Heart right ventricle (tissue), 16 donors: ENCODE measurements at regions not wholly inside any gene's neighbourhood (a gene's known extent, or its start where the extent isn't known, plus 50 kb on each side); places are given as distances from the start of the nearest gene placed in this dataset.

Experiments used
- ATAC-seq, 8 donors: fragments of 200-7000 bp; cut with Tn5 transposase; one replicate each; pipeline ENCODE4 v1.9.1; 2020; ENCODE audit warnings: mild to moderate bottlenecking in 8 of 8, moderate library complexity in 8 of 8, moderate number of reproducible peaks in 1 of 8
- DNase-seq, 2 donors: peaks; one replicate each; pipeline ENCODE4 v3.0.0-alpha.2; 2020
- H3K27ac ChIP-seq, 10 donors: fragments of 200-600 bp; sonication (generic) in 2 of 10; one replicate each; pipeline versions ENCODE4 v1.5.0 to v1.8.0; 2020 to 2022; ENCODE audit warnings: mild to moderate bottlenecking in 3 of 10
- H3K27me3 ChIP-seq, 7 donors: fragments of 200-600 bp; one replicate each; pipeline ENCODE4 v1.8.0; 2021 to 2022; ENCODE audit warnings: mild to moderate bottlenecking in 2 of 7
- H3K36me3 ChIP-seq, 9 donors: fragments of 200-600 bp; sonication (generic) in 1 of 9; one replicate each; pipeline versions ENCODE4 v1.5.0 to v1.8.0; 2020 to 2022; ENCODE audit warnings: mild to moderate bottlenecking in 2 of 9
- H3K4me1 ChIP-seq, 9 donors: fragments of 200-600 bp; sonication (generic) in 1 of 9; one replicate each; pipeline versions ENCODE4 v1.5.0 to v1.8.0; 2020 to 2022; ENCODE audit warnings: mild to moderate bottlenecking in 4 of 9
- H3K4me3 ChIP-seq, 10 donors: fragments of 200-600 bp; sonication (generic) in 2 of 10; one replicate each; pipeline versions ENCODE4 v1.5.0 to v1.8.0; 2020 to 2022; ENCODE audit warnings: mild to moderate bottlenecking in 7 of 10, moderate library complexity in 2 of 10
- H3K9me3 ChIP-seq, 11 donors: fragments of 200-600 bp in 10 of 11; sonication (generic) in 2 of 11; one replicate each; pipeline versions ENCODE4 v1.5.0 to v1.8.0; 2013 to 2022; ENCODE audit warnings: mild to moderate bottlenecking in 2 of 11, control low read depth in 1 of 11, moderate library complexity in 1 of 11
- WGBS, 2 donors: extraction: QIAGEN DNeasy Blood & Tissue Kit; methylation state at CpG; one replicate each; pipeline ENCODE4 v1.1.7; 2013; ENCODE audit warnings: inconsistent platforms in 1 of 2; 5-methylcytosine and 5-hydroxymethylcytosine counted together
- intact Hi-C, 10 donors: fragments of 100-400 bp; cut with DNase I; formaldehyde crosslinking; loops; one replicate each; pipeline versions ENCODE4 v1.11.1 to v1.14.2; 2022
- TF ChIP-seq, protein P1 (sequence below), 9 donors: fragments of 200-600 bp; sonication (generic) in 2 of 9; IDR thresholded peaks; one replicate each; pipeline versions ENCODE4 v1.5.0 to v1.8.0; 2021 to 2022; ENCODE audit warnings: antibody characterized with exemption in 9 of 9, mild to moderate bottlenecking in 5 of 9, moderate library complexity in 1 of 9
- donor health status: Arrhythmogenic right ventricular cardiomyopathy.
- donor health status: ischemic (EF 13 %, LVEDD 7.1; RV severe dilation, severe dysfunction).
- donor health status: healthy with polysubstance abuse.
- donor health status: DM: no; HTN: yes; CAD: no.
- donor health status: DM: no; HTN: no; CAD: no.
- donor health status: ischemic (EF 25% LVEDD 6.9; RV normal size, moderate dysfunction).
- donor health status: ischemic (EF 25% LVEDD 5.7; RV mildly dilated, moderate dysfunction).
- donor health status: healthy.
- donor health status: DM: yes; HTN: yes; CAD: no.
- donor health status: Ischemic cardiomyopathy.
- donor health status: ischemic (EF 35%, LVEDD 5.7; RV mildly dilated, moderate dysfunction).
- donor health status: nonischemic (EF 11% LVEDD 7.7; RV severe dilation, severe dysfunction).
- donor health status: DM: yes; HTN: yes; CAD: no.
- donor health status: PGD.
- donor health status: ischemic (EF 29% LVEDD 5.4; RV normal size, mild dysfunction).
- donor health status: nonischemic (EF 23%, LVEDD 6.1; RV moderate dilation, normal function).

GRCh38 chr18:1464444-1465217 lies 560.0 kb downstream of the ADCYAP1 start:
- TF ChIP-seq, protein P1, sequence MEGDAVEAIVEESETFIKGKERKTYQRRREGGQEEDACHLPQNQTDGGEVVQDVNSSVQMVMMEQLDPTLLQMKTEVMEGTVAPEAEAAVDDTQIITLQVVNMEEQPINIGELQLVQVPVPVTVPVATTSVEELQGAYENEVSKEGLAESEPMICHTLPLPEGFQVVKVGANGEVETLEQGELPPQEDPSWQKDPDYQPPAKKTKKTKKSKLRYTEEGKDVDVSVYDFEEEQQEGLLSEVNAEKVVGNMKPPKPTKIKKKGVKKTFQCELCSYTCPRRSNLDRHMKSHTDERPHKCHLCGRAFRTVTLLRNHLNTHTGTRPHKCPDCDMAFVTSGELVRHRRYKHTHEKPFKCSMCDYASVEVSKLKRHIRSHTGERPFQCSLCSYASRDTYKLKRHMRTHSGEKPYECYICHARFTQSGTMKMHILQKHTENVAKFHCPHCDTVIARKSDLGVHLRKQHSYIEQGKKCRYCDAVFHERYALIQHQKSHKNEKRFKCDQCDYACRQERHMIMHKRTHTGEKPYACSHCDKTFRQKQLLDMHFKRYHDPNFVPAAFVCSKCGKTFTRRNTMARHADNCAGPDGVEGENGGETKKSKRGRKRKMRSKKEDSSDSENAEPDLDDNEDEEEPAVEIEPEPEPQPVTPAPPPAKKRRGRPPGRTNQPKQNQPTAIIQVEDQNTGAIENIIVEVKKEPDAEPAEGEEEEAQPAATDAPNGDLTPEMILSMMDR (IDR thresholded peaks at IDR 0.05): no peak
- Histone ChIP-seq H3K27ac (no peak overlapping the region), H3K9me3 (no peaks in the 10 kb centered on the region), H3K4me1 (no peaks in the 10 kb centered on the region), H3K36me3 (no peaks in the 10 kb centered on the region), H3K27me3 (no peaks in the 10 kb centered on the region), H3K4me3 (no peak overlapping the region)
- intact Hi-C loops: no loop called here
- no peak for ATAC-seq
- 51 to 56% methylated on average over 4 of the region's 4 CpGs for WGBS, 2 donors
- DNase-seq: no peak

GRCh38 chr18:1466035-1466434 lies 561.4 kb downstream of the ADCYAP1 start:
- H3K4me3 ChIP-seq: no peak overlapping the region
- H3K4me1 ChIP-seq: no peaks in the 10 kb centered on the region
- H3K27ac ChIP-seq: no peak overlapping the region
- H3K27me3 ChIP-seq: no peaks in the 10 kb centered on the region
- no peaks in the 10 kb centered on the region for H3K9me3 ChIP-seq
- 92 to 93% methylated on average over 3 of the region's 3 CpGs for WGBS, 2 donors
- DNase-seq (no peak), ATAC-seq (no peak)
- no peaks in the 10 kb centered on the region for H3K36me3 ChIP-seq
- TF ChIP-seq, protein P1 (IDR thresholded peaks at IDR 0.05): no peak
- intact Hi-C loops: no loop called here

GRCh38 chr18:1467461-1467964 lies 562.8 kb downstream of the ADCYAP1 start:
- intact Hi-C loops: no loop called here
- Histone ChIP-seq H3K4me1 (no peaks in the 10 kb centered on the region), H3K9me3 (no peaks in the 10 kb centered on the region), H3K27me3 (no peaks in the 10 kb centered on the region), H3K4me3 (no peak overlapping the region), H3K36me3 (no peaks in the 10 kb centered on the region), H3K27ac (no peak overlapping the region)
- WGBS, 2 donors: 75 to 81% methylated on average over 5 of the region's 5 CpGs
- ATAC-seq (no peak), DNase-seq (no peak)
- TF ChIP-seq, protein P1 (IDR thresholded peaks at IDR 0.05): no peak

DNA sequence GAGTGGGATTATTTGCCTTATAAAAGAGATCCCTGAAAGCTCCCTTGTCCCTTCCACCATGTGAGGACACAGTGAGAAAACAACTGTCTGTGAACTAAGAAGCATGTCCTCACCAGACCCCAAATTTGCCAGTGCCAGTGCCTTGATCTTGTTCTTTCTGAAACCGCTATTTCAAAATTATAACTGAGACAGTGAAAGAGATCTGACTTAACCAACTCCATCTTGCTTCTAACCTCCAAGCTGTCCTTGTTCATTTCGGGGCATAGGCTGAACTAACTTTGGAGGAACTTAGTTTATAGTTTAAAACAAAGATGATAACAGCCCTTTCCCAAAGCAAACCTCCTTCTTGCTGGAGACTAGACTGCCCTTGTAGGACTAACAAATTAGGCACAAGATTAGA lies 563.9 kb downstream of the ADCYAP1 start:
- H3K9me3 ChIP-seq: no peaks in the 10 kb centered on the region
- TF ChIP-seq, protein P1 (IDR thresholded peaks at IDR 0.05): no peak
- H3K27me3 ChIP-seq: no peaks in the 10 kb centered on the region
- DNase-seq: no peak
- WGBS, 2 donors: 60 to 69% methylated on average over 2 of the region's 2 CpGs
- no peak overlapping the region for H3K27ac ChIP-seq
- ATAC-seq: no peak
- intact Hi-C loops: no loop called here
- no peak overlapping the region for H3K4me3 ChIP-seq
- H3K4me1 ChIP-seq: no peaks in the 10 kb centered on the region
- H3K36me3 ChIP-seq: no peaks in the 10 kb centered on the region
